H9 (cell line): ENCODE measurements at regions not wholly inside any gene's neighbourhood (a gene's known extent, or its start where the extent isn't known, plus 50 kb on each side); places are given as distances from the start of the nearest gene placed in this dataset.
A peak's percentile ranks its signal among the peaks of the same experiment; 100 is the strongest.

ENCODE experiments used
- DNase-seq: peaks from one replicate; pipeline ENCODE4 v3.0.0-alpha.2; 2017
- H2AFZ ChIP-seq: one replicate; pipeline ENCODE4 v1.6.1; 2013; ENCODE audit warnings: mild to moderate bottlenecking, low read length, control low read depth, moderate library complexity
- H2AK5ac ChIP-seq: 2 replicates; pipeline ENCODE4 v1.6.1; 2013; ENCODE audit warnings: low read length, control low read depth, mixed read lengths; ENCODE audit not compliant: insufficient read length
- H2BK120ac ChIP-seq: one replicate; pipeline ENCODE4 v1.6.1; 2013; ENCODE audit warnings: low read depth, mild to moderate bottlenecking, low read length, control low read depth, inconsistent platforms; ENCODE audit not compliant: poor library complexity, severe bottlenecking
- H2BK12ac ChIP-seq: 2 replicates; pipeline ENCODE4 v1.6.1; 2013; ENCODE audit warnings: low read length, control low read depth, mixed read lengths, low read depth; ENCODE audit not compliant: insufficient read length
- H2BK15ac ChIP-seq: 2 replicates; pipeline ENCODE4 v1.6.1; 2013; ENCODE audit warnings: low read depth, low read length, control low read depth
- H2BK20ac ChIP-seq: one replicate; pipeline ENCODE4 v1.6.1; 2013; ENCODE audit warnings: low read depth, mild to moderate bottlenecking, low read length, control low read depth, inconsistent platforms; ENCODE audit not compliant: poor library complexity, severe bottlenecking
- H2BK5ac ChIP-seq: 2 replicates; pipeline ENCODE4 v1.6.1; 2013; ENCODE audit warnings: low read length, control low read depth, mixed read lengths; ENCODE audit not compliant: insufficient read length
- H3K14ac ChIP-seq: 2 replicates; pipeline ENCODE4 v1.6.1; 2013; ENCODE audit warnings: low read length, control low read depth; ENCODE audit not compliant: insufficient read depth
- H3K18ac ChIP-seq: 2 replicates; pipeline ENCODE4 v1.6.1; 2013; ENCODE audit warnings: low read depth, mild to moderate bottlenecking, mixed read lengths, low read length, control low read depth; ENCODE audit not compliant: insufficient read length
- H3K23ac ChIP-seq: 2 replicates; pipeline ENCODE4 v1.6.1; 2013; ENCODE audit warnings: low read length, control low read depth, mixed read lengths, low read depth; ENCODE audit not compliant: insufficient read length
- H3K23me2 ChIP-seq: 2 replicates; pipeline ENCODE4 v1.6.1; 2013; ENCODE audit warnings: low read depth, mild to moderate bottlenecking, mixed read lengths, low read length, control low read depth; ENCODE audit not compliant: insufficient read length, poor library complexity, severe bottlenecking
- H3K27ac ChIP-seq: 2 replicates; pipeline ENCODE4 v1.5.1; 2013; ENCODE audit warnings: low read length, control low read depth, mixed read lengths, low read depth; ENCODE audit not compliant: insufficient read length
- H3K27me3 ChIP-seq: 2 replicates; pipeline ENCODE4 v1.6.1; 2013; ENCODE audit warnings: low read length, control low read depth, inconsistent platforms; ENCODE audit not compliant: insufficient read depth
- H3K4ac ChIP-seq: 2 replicates; pipeline ENCODE4 v1.6.1; 2013; ENCODE audit warnings: low read depth, mild to moderate bottlenecking, control low read depth, inconsistent platforms, low read length, moderate library complexity
- H3K4me1 ChIP-seq: 2 replicates; pipeline ENCODE4 v1.6.1; 2013; ENCODE audit warnings: low read length, control low read depth, inconsistent platforms; ENCODE audit not compliant: insufficient read depth
- H3K4me2 ChIP-seq: 2 replicates; pipeline ENCODE4 v1.6.1; 2013; ENCODE audit warnings: low read length, control low read depth, mixed read lengths; ENCODE audit not compliant: insufficient read length, insufficient read depth
- H3K56ac ChIP-seq: 2 replicates; pipeline ENCODE4 v1.6.1; 2013; ENCODE audit warnings: low read depth, mild to moderate bottlenecking, mixed read lengths, low read length, control low read depth; ENCODE audit not compliant: insufficient read length
- H3K79me1 ChIP-seq: 2 replicates; pipeline ENCODE4 v1.6.1; 2013; ENCODE audit warnings: low read depth, mild to moderate bottlenecking, moderate library complexity, low read length, control low read depth, inconsistent platforms; ENCODE audit not compliant: insufficient read depth, poor library complexity, severe bottlenecking
- H3K79me2 ChIP-seq: 2 replicates; pipeline ENCODE4 v1.6.1; 2013; ENCODE audit warnings: low read length, control low read depth, inconsistent platforms; ENCODE audit not compliant: insufficient read depth
- H3K9ac ChIP-seq: 2 replicates; pipeline ENCODE4 v1.6.1; 2013; ENCODE audit warnings: low read length, control low read depth, mixed read lengths; ENCODE audit not compliant: insufficient read length; ENCODE audit errors: extremely low read depth
- H3K9me3 ChIP-seq: one replicate; pipeline ENCODE4 v1.6.1; 2013; ENCODE audit warnings: low read depth, low read length, inconsistent platforms; ENCODE audit not compliant: control insufficient read depth
- H3T11ph ChIP-seq: one replicate; pipeline ENCODE4 v1.6.1; 2013; ENCODE audit warnings: mild to moderate bottlenecking, low read length, control low read depth, inconsistent platforms
- H4K20me1 ChIP-seq: one replicate; pipeline ENCODE4 v1.6.1; 2013; ENCODE audit not compliant: control insufficient read depth, insufficient read length, insufficient read depth
- H4K5ac ChIP-seq: 2 replicates; pipeline ENCODE4 v1.6.1; 2013; ENCODE audit warnings: low read depth, mild to moderate bottlenecking, mixed read lengths, low read length, control low read depth; ENCODE audit not compliant: insufficient read length
- H4K8ac ChIP-seq: replicated peaks from 2 replicates; pipeline ENCODE4 v1.6.1; 2013; ENCODE audit warnings: low read length, control low read depth, mixed read lengths, low read depth; ENCODE audit not compliant: insufficient read length
- H4K91ac ChIP-seq: 2 replicates; pipeline ENCODE4 v1.6.1; 2013; ENCODE audit warnings: low read depth, mild to moderate bottlenecking, moderate library complexity, mixed read lengths, low read length, control low read depth; ENCODE audit not compliant: insufficient read length
- H3K27ac Mint-ChIP-seq, 3 experiments: 2 replicates in 2 of 3; 3 replicates in 1 of 3; pipeline ENCODE4 v1.8.0; 2020 to 2021; ENCODE audit warnings: mixed read lengths in 3 of 3, mild to moderate bottlenecking in 1 of 3, moderate library complexity in 1 of 3
- H3K27me3 Mint-ChIP-seq: 2 replicates; pipeline ENCODE4 v1.8.0; 2021; ENCODE audit warnings: low read depth, mild to moderate bottlenecking, moderate library complexity, mixed read lengths
- H3K36me3 Mint-ChIP-seq, 3 experiments: 2 replicates in 2 of 3; 3 replicates in 1 of 3; pipeline ENCODE4 v1.8.0; 2020 to 2021; ENCODE audit warnings: low read depth in 3 of 3, mixed read lengths in 3 of 3; ENCODE audit not compliant: insufficient read depth in 1 of 3
- H3K4me1 Mint-ChIP-seq, 2 experiments: 2 replicates each; pipeline ENCODE4 v1.8.0; 2020; ENCODE audit warnings: mixed read lengths in 2 of 2
- H3K4me3 Mint-ChIP-seq, 2 experiments: 2 replicates in 1 of 2; 3 replicates in 1 of 2; pipeline ENCODE4 v1.8.0; 2020 to 2021; ENCODE audit warnings: mild to moderate bottlenecking in 2 of 2, mixed read lengths in 2 of 2, moderate library complexity in 1 of 2
- H3K9me3 Mint-ChIP-seq, 2 experiments: 2 replicates in 1 of 2; 3 replicates in 1 of 2; pipeline ENCODE4 v1.8.0; 2020; ENCODE audit warnings: mild to moderate bottlenecking in 2 of 2, mixed read lengths in 2 of 2, moderate library complexity in 1 of 2
- CTCF ChIP-seq: fragments of 200-600 bp; sonication (generic); conservative IDR thresholded peaks from 3 replicates; pipeline ENCODE4 v1.8.0; 2021; ENCODE audit warnings: antibody characterized with exemption, mild to moderate bottlenecking
- WGBS: extraction: QIAGEN DNeasy Blood & Tissue Kit; methylation state at CpG from one replicate; pipeline ENCODE4 v1.1.7; 2013; ENCODE audit warnings: missing lambda C conversion rate, low lambda C conversion rate, mixed read lengths; ENCODE audit not compliant: insufficient read length; ENCODE audit errors: extremely low coverage; 5-methylcytosine and 5-hydroxymethylcytosine counted together

DNA sequence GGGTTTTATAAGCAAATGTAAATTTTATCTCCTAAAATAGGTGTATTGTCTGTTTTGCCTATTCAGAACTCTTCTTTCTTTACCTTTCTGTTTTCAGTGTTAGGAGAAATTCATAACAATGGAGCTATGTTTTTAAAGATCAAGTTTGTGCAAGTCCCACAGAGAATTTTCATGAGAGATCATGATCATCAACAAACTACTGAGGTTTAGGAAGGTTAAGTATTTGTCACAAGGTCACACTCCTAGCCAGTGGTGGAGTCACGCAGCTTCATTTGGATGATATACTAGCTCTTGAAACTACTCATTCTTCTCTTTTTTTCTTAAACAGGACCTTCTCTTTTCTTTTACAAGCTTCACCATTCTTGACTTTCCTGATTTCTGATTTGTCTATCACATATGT lies 892.6 kb upstream of the FRG1 start:
- no CpG with 5 or more reads among the region's 1 CpG for WGBS
- no peak overlapping the region for H3K4me2 ChIP-seq

More for the DNA sequence above, 892.6 kb upstream of the FRG1 start:
- H3K27ac ChIP-seq = no peak overlapping the region
- H2BK20ac ChIP-seq = no peak overlapping the region
- H3K56ac ChIP-seq = no peak overlapping the region
- H3K9me3 ChIP-seq = no peaks in the 10 kb centered on the region
- no peak overlapping the region for H3T11ph ChIP-seq
- H3K79me2 ChIP-seq = no peaks in the 10 kb centered on the region
- no peak overlapping the region for H2BK5ac ChIP-seq
- no peaks in the 10 kb centered on the region for H3K79me1 ChIP-seq
- H3K27me3 Mint-ChIP-seq = no peaks in the 10 kb centered on the region
- no peak overlapping the region for H4K91ac ChIP-seq
- H3K4ac ChIP-seq = no peak overlapping the region
- peak overlapping the region; percentile 89 to 97 (median 94); a peak in 5 of 7 replicates for H3K27ac Mint-ChIP-seq
- no peaks in the 10 kb centered on the region for H3K23me2 ChIP-seq
- H4K5ac ChIP-seq = no peak overlapping the region
- 0 out of 2 replicates have a peak, but pooled peaks cover 2% of the 10 kb centered on the region for H3K4me1 ChIP-seq
- no peak overlapping the region for H2AK5ac ChIP-seq
- no peak overlapping the region for H3K4me3 Mint-ChIP-seq
- H2AFZ ChIP-seq = no peak overlapping the region
- H3K18ac ChIP-seq = no peak overlapping the region
- H3K23ac ChIP-seq = no peak overlapping the region
- H2BK12ac ChIP-seq = no peak overlapping the region
- no peaks in the 10 kb centered on the region for H3K9me3 Mint-ChIP-seq
- peaks cover 49 to 60% of the 10 kb centered on the region in 2 experiments for H3K4me1 Mint-ChIP-seq
- no peak overlapping the region for H2BK120ac ChIP-seq
- H3K14ac ChIP-seq = no peak overlapping the region
- no peak overlapping the region for H3K9ac ChIP-seq
- H3K36me3 Mint-ChIP-seq = no peaks in the 10 kb centered on the region; a peak in 1 of 7 replicates
- no peak overlapping the region for H2BK15ac ChIP-seq
- H4K8ac ChIP-seq = no peak overlapping the region
- TF ChIP-seq CTCF = no peak
- H4K20me1 ChIP-seq = no peaks in the 10 kb centered on the region
- DNase-seq = no peak
- H3K27me3 ChIP-seq = no peaks in the 10 kb centered on the region
